C4-2B (cell line): ENCODE measurements at regions not wholly inside any gene's neighbourhood (a gene's known extent, or its start where the extent isn't known, plus 50 kb on each side); places are given as distances from the start of the nearest gene placed in this dataset.

Experiments used
- ZFX ChIP-seq: fragments of 450-650 bp; IDR thresholded peaks from 2 replicates; pipeline ENCODE4 v1.6.1; 2017
- TF ChIP-seq, protein P1 (sequence below): fragments of 450-650 bp; conservative IDR thresholded peaks from 2 replicates; pipeline ENCODE4 v1.5.1; 2017; ENCODE audit warnings: mild to moderate bottlenecking

DNA sequence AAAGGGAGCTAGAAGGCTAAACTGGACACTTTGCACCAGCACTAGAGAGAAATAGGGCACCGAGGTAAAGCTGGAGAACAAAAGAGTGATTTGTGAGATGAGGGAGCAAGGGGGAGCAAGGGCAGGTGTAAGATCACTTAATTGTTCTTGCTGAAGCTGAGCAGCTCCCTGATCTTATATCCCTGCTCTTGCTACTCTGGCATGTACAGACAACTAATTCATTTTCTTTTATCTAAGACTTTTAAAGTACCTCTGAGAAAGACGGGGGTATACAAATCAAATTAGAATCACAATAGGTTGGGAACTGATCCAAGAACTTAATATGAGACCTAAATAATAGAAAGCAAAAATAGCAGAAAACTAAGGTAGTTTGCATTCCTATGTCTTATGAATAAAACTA lies 381.7 kb upstream of the POU3F2 start:
- TF ChIP-seq, protein P1, sequence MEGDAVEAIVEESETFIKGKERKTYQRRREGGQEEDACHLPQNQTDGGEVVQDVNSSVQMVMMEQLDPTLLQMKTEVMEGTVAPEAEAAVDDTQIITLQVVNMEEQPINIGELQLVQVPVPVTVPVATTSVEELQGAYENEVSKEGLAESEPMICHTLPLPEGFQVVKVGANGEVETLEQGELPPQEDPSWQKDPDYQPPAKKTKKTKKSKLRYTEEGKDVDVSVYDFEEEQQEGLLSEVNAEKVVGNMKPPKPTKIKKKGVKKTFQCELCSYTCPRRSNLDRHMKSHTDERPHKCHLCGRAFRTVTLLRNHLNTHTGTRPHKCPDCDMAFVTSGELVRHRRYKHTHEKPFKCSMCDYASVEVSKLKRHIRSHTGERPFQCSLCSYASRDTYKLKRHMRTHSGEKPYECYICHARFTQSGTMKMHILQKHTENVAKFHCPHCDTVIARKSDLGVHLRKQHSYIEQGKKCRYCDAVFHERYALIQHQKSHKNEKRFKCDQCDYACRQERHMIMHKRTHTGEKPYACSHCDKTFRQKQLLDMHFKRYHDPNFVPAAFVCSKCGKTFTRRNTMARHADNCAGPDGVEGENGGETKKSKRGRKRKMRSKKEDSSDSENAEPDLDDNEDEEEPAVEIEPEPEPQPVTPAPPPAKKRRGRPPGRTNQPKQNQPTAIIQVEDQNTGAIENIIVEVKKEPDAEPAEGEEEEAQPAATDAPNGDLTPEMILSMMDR: no peak
- TF ChIP-seq ZFX: no peak
